ACC112 (cell line): ENCODE measurements at regions not wholly inside any gene's neighbourhood (a gene's known extent, or its start where the extent isn't known, plus 50 kb on each side); places are given as distances from the start of the nearest gene placed in this dataset.

Experiments used
- H2AFZ ChIP-seq: fragments of 200-600 bp; sonication (generic); one replicate; pipeline ENCODE4 v1.6.0; 2017; ENCODE audit warnings: antibody characterized with exemption, low read length; ENCODE audit not compliant: unreplicated experiment
- H3K27ac ChIP-seq: fragments of 200-600 bp; sonication (generic); 2 replicates; pipeline ENCODE4 v1.5.1; 2014; ENCODE audit warnings: low read depth, mild to moderate bottlenecking, antibody characterized with exemption, low read length, moderate library complexity
- H3K27me3 ChIP-seq: fragments of 200-600 bp; sonication (generic); 2 replicates; pipeline ENCODE4 v1.6.1; 2014; ENCODE audit warnings: mild to moderate bottlenecking, antibody characterized with exemption, low read length, moderate library complexity, mixed read lengths; ENCODE audit not compliant: insufficient read depth
- H3K36me3 ChIP-seq: fragments of 200-600 bp; sonication (generic); 2 replicates; pipeline ENCODE4 v1.6.1; 2016; ENCODE audit warnings: mild to moderate bottlenecking, antibody characterized with exemption, low read length, moderate library complexity, mixed read lengths; ENCODE audit not compliant: insufficient read depth
- H3K4me1 ChIP-seq: fragments of 200-600 bp; sonication (generic); one replicate; pipeline ENCODE4 v1.6.1; 2016; ENCODE audit warnings: low read length, mixed read lengths; ENCODE audit not compliant: insufficient read depth, unreplicated experiment, control insufficient read depth
- H3K4me3 ChIP-seq: fragments of 200-600 bp; sonication (generic); 2 replicates; pipeline ENCODE4 v1.5.1; 2014; ENCODE audit warnings: mild to moderate bottlenecking, low read depth, low read length
- H3K79me2 ChIP-seq: fragments of 200-600 bp; sonication (generic); one replicate; pipeline ENCODE4 v1.6.0; 2016; ENCODE audit warnings: low read length; ENCODE audit not compliant: control insufficient read depth, unreplicated experiment, insufficient read depth

GRCh38 chr16:73605309-73605708 lies 557.4 kb upstream of the ZFHX3 start:
- no peaks in the 10 kb centered on the region for H3K4me1 ChIP-seq
- no peaks in the 10 kb centered on the region for H3K79me2 ChIP-seq
- H3K4me3 ChIP-seq: no peak overlapping the region
- no peak overlapping the region for H3K27ac ChIP-seq
- H2AFZ ChIP-seq: no peak overlapping the region
- H3K36me3 ChIP-seq: no peaks in the 10 kb centered on the region
- H3K27me3 ChIP-seq: 0 out of 2 replicates have a peak, but pooled peaks cover 5% of the 10 kb centered on the region

- no peaks in the 10 kb centered on the region for H3K36me3 ChIP-seq
- no peak overlapping the region for H2AFZ ChIP-seq
- H3K4me1 ChIP-seq: no peaks in the 10 kb centered on the region
- no peaks in the 10 kb centered on the region for H3K27me3 ChIP-seq
- H3K4me3 ChIP-seq: no peak overlapping the region
- no peak overlapping the region for H3K27ac ChIP-seq
- no peaks in the 10 kb centered on the region for H3K79me2 ChIP-seq
Measured at GRCh38 chr16:73601911-73602310, 554.0 kb upstream of the ZFHX3 start.

GRCh38 chr16:73599870-73600269 lies 551.9 kb upstream of the ZFHX3 start:
- no peaks in the 10 kb centered on the region for H3K79me2 ChIP-seq
- H3K27ac ChIP-seq: no peak overlapping the region
- no peak overlapping the region for H3K4me3 ChIP-seq
- no peaks in the 10 kb centered on the region for H3K36me3 ChIP-seq
- no peak overlapping the region for H2AFZ ChIP-seq
- H3K4me1 ChIP-seq: no peaks in the 10 kb centered on the region
- no peaks in the 10 kb centered on the region for H3K27me3 ChIP-seq

- Histone ChIP-seq H2AFZ (no peak overlapping the region), H3K79me2 (no peaks in the 10 kb centered on the region), H3K27me3 (no peaks in the 10 kb centered on the region), H3K27ac (no peak overlapping the region), H3K36me3 (no peaks in the 10 kb centered on the region), H3K4me3 (no peak overlapping the region), H3K4me1 (no peaks in the 10 kb centered on the region)
Measured at GRCh38 chr16:73599351-73599750, 551.4 kb upstream of the ZFHX3 start.

GRCh38 chr16:73584157-73584556 lies 536.2 kb upstream of the ZFHX3 start:
- Histone ChIP-seq H3K27ac (no peak overlapping the region), H3K4me3 (no peak overlapping the region), H3K36me3 (no peaks in the 10 kb centered on the region), H2AFZ (no peak overlapping the region), H3K27me3 (no peaks in the 10 kb centered on the region), H3K79me2 (no peaks in the 10 kb centered on the region), H3K4me1 (no peaks in the 10 kb centered on the region)

- Histone ChIP-seq H3K4me1 (no peaks in the 10 kb centered on the region), H3K79me2 (no peaks in the 10 kb centered on the region), H3K36me3 (no peaks in the 10 kb centered on the region), H3K27ac (no peak overlapping the region), H3K27me3 (no peaks in the 10 kb centered on the region; the same call in 1 of the 2 replicates), H2AFZ (no peak overlapping the region), H3K4me3 (no peak overlapping the region)
Measured at GRCh38 chr16:73572135-73572828, 524.4 kb upstream of the ZFHX3 start.

GRCh38 chr16:73569266-73569980 lies 521.5 kb upstream of the ZFHX3 start:
- Histone ChIP-seq H3K4me1 (no peaks in the 10 kb centered on the region), H2AFZ (no peak overlapping the region), H3K36me3 (no peaks in the 10 kb centered on the region), H3K4me3 (no peak overlapping the region), H3K27me3 (no peaks in the 10 kb centered on the region; the same call in 1 of the 2 replicates), H3K27ac (no peak overlapping the region), H3K79me2 (no peaks in the 10 kb centered on the region)

GRCh38 chr16:73568769-73569168 lies 520.8 kb upstream of the ZFHX3 start:
- no peak overlapping the region for H2AFZ ChIP-seq
- no peak overlapping the region for H3K27ac ChIP-seq
- H3K79me2 ChIP-seq: no peaks in the 10 kb centered on the region
- no peaks in the 10 kb centered on the region for H3K4me1 ChIP-seq
- no peaks in the 10 kb centered on the region; the same call in 1 of the 2 replicates for H3K27me3 ChIP-seq
- no peaks in the 10 kb centered on the region for H3K36me3 ChIP-seq
- H3K4me3 ChIP-seq: no peak overlapping the region

GRCh38 chr16:73565925-73566324 lies 518.0 kb upstream of the ZFHX3 start:
- H3K27ac ChIP-seq: no peak overlapping the region

GRCh38 chr16:73565263-73565662 lies 517.3 kb upstream of the ZFHX3 start:
- Histone ChIP-seq H3K27ac (no peak overlapping the region), H3K36me3 (no peaks in the 10 kb centered on the region), H3K4me1 (no peaks in the 10 kb centered on the region), H3K79me2 (no peaks in the 10 kb centered on the region), H3K27me3 (no peaks in the 10 kb centered on the region; the same call in 1 of the 2 replicates), H2AFZ (no peak overlapping the region), H3K4me3 (no peak overlapping the region)

More at GRCh38 chr16:73565925-73566324, 518.0 kb upstream of the ZFHX3 start:
- H3K4me1 ChIP-seq: no peaks in the 10 kb centered on the region
- no peak overlapping the region for H2AFZ ChIP-seq
- no peaks in the 10 kb centered on the region for H3K36me3 ChIP-seq
- H3K27me3 ChIP-seq: no peaks in the 10 kb centered on the region; the same call in 1 of the 2 replicates
- H3K79me2 ChIP-seq: no peaks in the 10 kb centered on the region
- H3K4me3 ChIP-seq: no peak overlapping the region

- H3K36me3 ChIP-seq: no peaks in the 10 kb centered on the region
- no peaks in the 10 kb centered on the region for H3K4me1 ChIP-seq
- no peaks in the 10 kb centered on the region for H3K79me2 ChIP-seq
- H3K4me3 ChIP-seq: no peak overlapping the region
- no peak overlapping the region for H3K27ac ChIP-seq
- H2AFZ ChIP-seq: no peak overlapping the region
- H3K27me3 ChIP-seq: no peaks in the 10 kb centered on the region; the same call in 1 of the 2 replicates
Measured at GRCh38 chr16:73563709-73564108, 515.8 kb upstream of the ZFHX3 start.
